B cell (primary cell): ENCODE measurements at regions not wholly inside any gene's neighbourhood (a gene's known extent, or its start where the extent isn't known, plus 50 kb on each side); places are given as distances from the start of the nearest gene placed in this dataset.

Experiments
- CTCF ChIP-seq: fragments of 200-600 bp; IDR thresholded peaks from one replicate; pipeline ENCODE4 v1.8.0; 2022; ENCODE audit warnings: antibody characterized with exemption, mild to moderate bottlenecking
- EZH2 ChIP-seq: IDR thresholded peaks from 2 replicates; pipeline ENCODE4 v1.6.1; 2012; ENCODE audit warnings: borderline replicate concordance, low read depth, mild to moderate bottlenecking, moderate library complexity, low read length; ENCODE audit not compliant: insufficient read depth, poor library complexity, severe bottlenecking

- TF ChIP-seq CTCF = no peak
- no peak for TF ChIP-seq EZH2
These were observed 74.9 kb upstream of the NEUROD1 start for GRCh38 chr2:181755181-181755580.
